ENCODE measurements at regions not wholly inside any gene's neighbourhood (a gene's known extent, or its start where the extent isn't known, plus 50 kb on each side); places are given as distances from the start of the nearest gene placed in this dataset.
"Not testable (repeated sequence)": the region's sequence is repeated elsewhere in the genome, so short reads cannot be mapped to it uniquely, and the experiment has no call there.

GRCh38 chrX:45982958-45983727, 562.1 kb downstream of the ZNF674 start:
- TF ChIP-seq, protein P1, sequence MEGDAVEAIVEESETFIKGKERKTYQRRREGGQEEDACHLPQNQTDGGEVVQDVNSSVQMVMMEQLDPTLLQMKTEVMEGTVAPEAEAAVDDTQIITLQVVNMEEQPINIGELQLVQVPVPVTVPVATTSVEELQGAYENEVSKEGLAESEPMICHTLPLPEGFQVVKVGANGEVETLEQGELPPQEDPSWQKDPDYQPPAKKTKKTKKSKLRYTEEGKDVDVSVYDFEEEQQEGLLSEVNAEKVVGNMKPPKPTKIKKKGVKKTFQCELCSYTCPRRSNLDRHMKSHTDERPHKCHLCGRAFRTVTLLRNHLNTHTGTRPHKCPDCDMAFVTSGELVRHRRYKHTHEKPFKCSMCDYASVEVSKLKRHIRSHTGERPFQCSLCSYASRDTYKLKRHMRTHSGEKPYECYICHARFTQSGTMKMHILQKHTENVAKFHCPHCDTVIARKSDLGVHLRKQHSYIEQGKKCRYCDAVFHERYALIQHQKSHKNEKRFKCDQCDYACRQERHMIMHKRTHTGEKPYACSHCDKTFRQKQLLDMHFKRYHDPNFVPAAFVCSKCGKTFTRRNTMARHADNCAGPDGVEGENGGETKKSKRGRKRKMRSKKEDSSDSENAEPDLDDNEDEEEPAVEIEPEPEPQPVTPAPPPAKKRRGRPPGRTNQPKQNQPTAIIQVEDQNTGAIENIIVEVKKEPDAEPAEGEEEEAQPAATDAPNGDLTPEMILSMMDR (IDR thresholded peaks at IDR 0.05; ENCODE audit: insufficient read depth, low read length), result not testable (repeated sequence)
- not testable (repeated sequence) for TF ChIP-seq GABPA, POLR2AphosphoS5 (IDR thresholded peaks at IDR 0.05; ENCODE audit: low read depth)
- TF ChIP-seq, protein P2, sequence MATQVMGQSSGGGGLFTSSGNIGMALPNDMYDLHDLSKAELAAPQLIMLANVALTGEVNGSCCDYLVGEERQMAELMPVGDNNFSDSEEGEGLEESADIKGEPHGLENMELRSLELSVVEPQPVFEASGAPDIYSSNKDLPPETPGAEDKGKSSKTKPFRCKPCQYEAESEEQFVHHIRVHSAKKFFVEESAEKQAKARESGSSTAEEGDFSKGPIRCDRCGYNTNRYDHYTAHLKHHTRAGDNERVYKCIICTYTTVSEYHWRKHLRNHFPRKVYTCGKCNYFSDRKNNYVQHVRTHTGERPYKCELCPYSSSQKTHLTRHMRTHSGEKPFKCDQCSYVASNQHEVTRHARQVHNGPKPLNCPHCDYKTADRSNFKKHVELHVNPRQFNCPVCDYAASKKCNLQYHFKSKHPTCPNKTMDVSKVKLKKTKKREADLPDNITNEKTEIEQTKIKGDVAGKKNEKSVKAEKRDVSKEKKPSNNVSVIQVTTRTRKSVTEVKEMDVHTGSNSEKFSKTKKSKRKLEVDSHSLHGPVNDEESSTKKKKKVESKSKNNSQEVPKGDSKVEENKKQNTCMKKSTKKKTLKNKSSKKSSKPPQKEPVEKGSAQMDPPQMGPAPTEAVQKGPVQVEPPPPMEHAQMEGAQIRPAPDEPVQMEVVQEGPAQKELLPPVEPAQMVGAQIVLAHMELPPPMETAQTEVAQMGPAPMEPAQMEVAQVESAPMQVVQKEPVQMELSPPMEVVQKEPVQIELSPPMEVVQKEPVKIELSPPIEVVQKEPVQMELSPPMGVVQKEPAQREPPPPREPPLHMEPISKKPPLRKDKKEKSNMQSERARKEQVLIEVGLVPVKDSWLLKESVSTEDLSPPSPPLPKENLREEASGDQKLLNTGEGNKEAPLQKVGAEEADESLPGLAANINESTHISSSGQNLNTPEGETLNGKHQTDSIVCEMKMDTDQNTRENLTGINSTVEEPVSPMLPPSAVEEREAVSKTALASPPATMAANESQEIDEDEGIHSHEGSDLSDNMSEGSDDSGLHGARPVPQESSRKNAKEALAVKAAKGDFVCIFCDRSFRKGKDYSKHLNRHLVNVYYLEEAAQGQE (IDR thresholded peaks at IDR 0.05; ENCODE audit: insufficient replicate concordance, low read depth), result not testable (repeated sequence)
